BLaER1 treated with 17β-estradiol and CSF1 and Interleukin-3, amounts not matched to agents 10 nM and 100 nM (cell line): ENCODE measurements at regions not wholly inside any gene's neighbourhood (a gene's known extent, or its start where the extent isn't known, plus 50 kb on each side); places are given as distances from the start of the nearest gene placed in this dataset.

Source experiments
- H3K27ac ChIP-seq, 11 experiments: shearing (Covaris generic); formaldehyde crosslinking; 2 replicates each; pipeline ENCODE4 v1.8.1; 2022
- H3K27me3 ChIP-seq, 11 experiments: shearing (Covaris generic); formaldehyde crosslinking; 2 replicates each; pipeline ENCODE4 v1.8.1; 2022
- H3K36me3 ChIP-seq, 11 experiments: shearing (Covaris generic); formaldehyde crosslinking; 2 replicates each; pipeline ENCODE4 v1.8.1; 2022
- H3K4me1 ChIP-seq, 10 experiments: shearing (Covaris generic); formaldehyde crosslinking; 2 replicates each; pipeline ENCODE4 v1.8.1; 2022
- H3K4me2 ChIP-seq, 11 experiments: shearing (Covaris generic); formaldehyde crosslinking; 2 replicates each; pipeline ENCODE4 v1.8.1; 2022
- H3K4me3 ChIP-seq, 10 experiments: shearing (Covaris generic); formaldehyde crosslinking; 2 replicates each; pipeline ENCODE4 v1.8.1; 2022
- H3K9ac ChIP-seq, 11 experiments: shearing (Covaris generic); formaldehyde crosslinking; 2 replicates each; pipeline ENCODE4 v1.8.1; 2022
- H3K9me3 ChIP-seq, 11 experiments: shearing (Covaris generic); formaldehyde crosslinking; replicated peaks in 1 of 11; 2 replicates each; pipeline ENCODE4 v1.8.1; 2022
- H4K20me1 ChIP-seq, 11 experiments: shearing (Covaris generic); formaldehyde crosslinking; 2 replicates each; pipeline ENCODE4 v1.8.1; 2022
- Cebpa-rat ChIP-seq, 11 experiments: shearing (Covaris generic); IDR thresholded peaks; 2 replicates each; pipeline ENCODE4 v1.8.1; 2022

- Histone ChIP-seq H3K9me3 (no peaks in the 10 kb centered on the region), H3K36me3 (no peaks in the 10 kb centered on the region), H3K27ac (no peak overlapping the region), H3K4me3 (no peak overlapping the region), H3K27me3 (peaks cover 0 to 10% (median 0%) of the 10 kb centered on the region in 11 experiments; a peak in 4 of 22 replicates), H3K4me1 (no peaks in the 10 kb centered on the region), H3K4me2 (no peak overlapping the region), H3K9ac (no peak overlapping the region), H4K20me1 (no peaks in the 10 kb centered on the region)
- no peak for TF ChIP-seq Cebpa-rat (IDR thresholded peaks at IDR 0.05)
Observed at GRCh38 chr10:118246332-118247295, 95.5 kb downstream of the FAM204A start.

- no peak overlapping the region for H3K9ac ChIP-seq
- H4K20me1 ChIP-seq = no peaks in the 10 kb centered on the region
- TF ChIP-seq Cebpa-rat (IDR thresholded peaks at IDR 0.05) = no peak
- no peaks in the 10 kb centered on the region for H3K9me3 ChIP-seq
- H3K4me2 ChIP-seq = no peak overlapping the region
- H3K4me3 ChIP-seq = no peak overlapping the region
- H3K4me1 ChIP-seq = no peaks in the 10 kb centered on the region
- no peak overlapping the region for H3K27ac ChIP-seq
- H3K27me3 ChIP-seq = peaks cover 0 to 10% (median 0%) of the 10 kb centered on the region in 11 experiments; a peak in 4 of 22 replicates
- H3K36me3 ChIP-seq = no peaks in the 10 kb centered on the region
Observed at GRCh38 chr10:118243907-118244306, 98.2 kb downstream of the FAM204A start.

GRCh38 chr10:118241229-118242137 is 100.6 kb downstream of the FAM204A start:
- Histone ChIP-seq H4K20me1 (no peaks in the 10 kb centered on the region), H3K4me1 (no peaks in the 10 kb centered on the region), H3K4me3 (no peak overlapping the region), H3K36me3 (no peaks in the 10 kb centered on the region), H3K9me3 (no peaks in the 10 kb centered on the region), H3K27ac (no peak overlapping the region), H3K9ac (no peak overlapping the region), H3K4me2 (no peak overlapping the region), H3K27me3 (peaks cover 0 to 5% (median 0%) of the 10 kb centered on the region in 11 experiments; a peak in 4 of 22 replicates)
- TF ChIP-seq Cebpa-rat (IDR thresholded peaks at IDR 0.05) = no peak

GRCh38 chr10:118239236-118239630 is 102.9 kb downstream of the FAM204A start:
- no peak overlapping the region for H3K27ac ChIP-seq
- no peak overlapping the region for H3K4me2 ChIP-seq
- H3K4me1 ChIP-seq = no peaks in the 10 kb centered on the region
- H3K36me3 ChIP-seq = no peaks in the 10 kb centered on the region
- no peaks in the 10 kb centered on the region for H4K20me1 ChIP-seq
- no peak for TF ChIP-seq Cebpa-rat (IDR thresholded peaks at IDR 0.05)
- no peaks in the 10 kb centered on the region for H3K9me3 ChIP-seq
- H3K27me3 ChIP-seq = no peaks in the 10 kb centered on the region
- H3K9ac ChIP-seq = no peak overlapping the region
- no peak overlapping the region for H3K4me3 ChIP-seq

- no peaks in the 10 kb centered on the region for H3K27me3 ChIP-seq
- H3K4me3 ChIP-seq = no peak overlapping the region
- H3K4me1 ChIP-seq = no peaks in the 10 kb centered on the region
- TF ChIP-seq Cebpa-rat (IDR thresholded peaks at IDR 0.05) = no peak
- no peaks in the 10 kb centered on the region for H4K20me1 ChIP-seq
- H3K27ac ChIP-seq = no peak overlapping the region
- peaks cover 0 to 4% (median 0%) of the 10 kb centered on the region in 11 experiments; a peak in 1 of 22 replicates for H3K9me3 ChIP-seq
- no peak overlapping the region for H3K4me2 ChIP-seq
- no peak overlapping the region for H3K9ac ChIP-seq
- H3K36me3 ChIP-seq = no peaks in the 10 kb centered on the region
Observed at GRCh38 chr10:118238573-118239235, 103.4 kb downstream of the FAM204A start.

GRCh38 chr10:118237930-118238329 is 104.2 kb downstream of the FAM204A start:
- H3K27ac ChIP-seq = no peak overlapping the region
- no peak for TF ChIP-seq Cebpa-rat (IDR thresholded peaks at IDR 0.05)
- no peaks in the 10 kb centered on the region for H3K36me3 ChIP-seq
- H3K4me3 ChIP-seq = no peak overlapping the region
- no peaks in the 10 kb centered on the region for H3K27me3 ChIP-seq
- no peaks in the 10 kb centered on the region for H4K20me1 ChIP-seq
- peaks cover 0 to 9% (median 0%) of the 10 kb centered on the region in 11 experiments; a peak in 3 of 22 replicates for H3K9me3 ChIP-seq
- no peaks in the 10 kb centered on the region for H3K4me1 ChIP-seq
- H3K4me2 ChIP-seq = no peak overlapping the region
- H3K9ac ChIP-seq = no peak overlapping the region

GRCh38 chr10:118234683-118235082 is 107.4 kb downstream of the FAM204A start:
- Histone ChIP-seq H3K9ac (no peak overlapping the region), H3K4me1 (no peaks in the 10 kb centered on the region), H3K27ac (no peak overlapping the region), H3K27me3 (no peaks in the 10 kb centered on the region), H3K4me3 (no peak overlapping the region), H3K36me3 (no peaks in the 10 kb centered on the region), H3K9me3 (peaks cover 0 to 9% (median 0%) of the 10 kb centered on the region in 11 experiments; a peak in 3 of 22 replicates), H3K4me2 (no peak overlapping the region), H4K20me1 (no peaks in the 10 kb centered on the region)
- TF ChIP-seq Cebpa-rat (IDR thresholded peaks at IDR 0.05) = no peak

GRCh38 chr10:118220346-118220850 is 121.7 kb downstream of the FAM204A start:
- Histone ChIP-seq H3K4me1 (no peaks in the 10 kb centered on the region; a peak in 1 of 20 replicates), H3K27ac (no peak overlapping the region)
- no peak for TF ChIP-seq Cebpa-rat (IDR thresholded peaks at IDR 0.05)

More at GRCh38 chr10:118220346-118220850, 121.7 kb downstream of the FAM204A start:
- Histone ChIP-seq H3K36me3 (no peaks in the 10 kb centered on the region), H3K4me3 (no peak overlapping the region), H3K27me3 (no peaks in the 10 kb centered on the region), H4K20me1 (no peaks in the 10 kb centered on the region), H3K9me3 (peaks cover 0 to 14% (median 4%) of the 10 kb centered on the region in 11 experiments; a peak in 8 of 22 replicates), H3K9ac (no peak overlapping the region), H3K4me2 (no peak overlapping the region)
